OCI-LY7 (cell line): ENCODE measurements at regions not wholly inside any gene's neighbourhood (a gene's known extent, or its start where the extent isn't known, plus 50 kb on each side); places are given as distances from the start of the nearest gene placed in this dataset.

Experiments used
- BruUV-seq: library from RNA; stranded (reverse); fragments of 400-500 nt; replicated peaks from 2 replicates; lab custom pipeline; 2021; lab: Mats Ljungman, UMichigan
- CTCF ChIA-PET: fragments of 300-600 bp; sonication (Branson Sonifier 250); formaldehyde crosslinking; loops from one replicate; lab custom pipeline; 2022; ENCODE audit warnings: antibody characterized with exemption; ENCODE audit not compliant: unreplicated experiment; lab: Charles Lee
- POLR2A ChIA-PET: fragments of 300-600 bp; sonication (Branson Sonifier 250); formaldehyde crosslinking; loops from one replicate; lab custom pipeline; 2022; ENCODE audit warnings: antibody characterized with exemption; lab: Charles Lee
- DNase-seq: peaks from one replicate; pipeline ENCODE4 v3.0.0-alpha.2; 2015; ENCODE audit warnings: low spot score
- H2AFZ ChIP-seq: fragments of 200-600 bp; sonication (generic), shearing (Covaris generic); 2 replicates; pipeline ENCODE4 v1.6.1; 2014; ENCODE audit warnings: mild to moderate bottlenecking, antibody characterized with exemption, low read length, moderate library complexity
- H3K27ac ChIP-seq: fragments of 200-600 bp; sonication (generic); 2 replicates; pipeline ENCODE4 v1.5.1; 2014; ENCODE audit warnings: mixed run types, low read depth, mild to moderate bottlenecking, moderate library complexity, low read length, inconsistent platforms; ENCODE audit not compliant: poor library complexity, severe bottlenecking
- H3K36me3 ChIP-seq: fragments of 200-600 bp; sonication (generic); 2 replicates; pipeline ENCODE4 v1.6.1; 2014; ENCODE audit warnings: mild to moderate bottlenecking, antibody characterized with exemption, low read length, moderate library complexity, mixed read lengths; ENCODE audit not compliant: insufficient read depth
- H3K4me1 ChIP-seq: fragments of 200-600 bp; sonication (generic); 2 replicates; pipeline ENCODE4 v1.5.1; 2014; ENCODE audit warnings: mild to moderate bottlenecking, low read length; ENCODE audit not compliant: insufficient read depth, poor library complexity, severe bottlenecking
- H3K4me2 ChIP-seq: fragments of 200-600 bp; sonication (generic); 2 replicates; pipeline ENCODE4 v1.6.1; 2014; ENCODE audit warnings: mild to moderate bottlenecking, low read length
- H3K4me3 ChIP-seq: fragments of 200-600 bp; sonication (generic); 2 replicates; pipeline ENCODE4 v1.5.1; 2014; ENCODE audit warnings: mild to moderate bottlenecking, low read depth, low read length; ENCODE audit not compliant: poor library complexity, severe bottlenecking
- H3K79me2 ChIP-seq: fragments of 200-600 bp; sonication (generic); 2 replicates; pipeline ENCODE4 v1.6.1; 2016; ENCODE audit warnings: low read depth, mild to moderate bottlenecking, low read length, moderate library complexity, mixed read lengths; ENCODE audit not compliant: insufficient read depth
- H3K9me2 ChIP-seq: fragments of 200-600 bp; sonication (generic); 2 replicates; pipeline ENCODE4 v1.6.1; 2016; ENCODE audit warnings: mild to moderate bottlenecking, low read length, mixed read lengths; ENCODE audit not compliant: insufficient read depth
- H3K9me3 ChIP-seq: fragments of 200-600 bp; sonication (generic); 2 replicates; pipeline ENCODE4 v1.6.1; 2014; ENCODE audit warnings: mild to moderate bottlenecking, mixed run types, low read length, mixed read lengths
- H4K20me1 ChIP-seq: fragments of 200-600 bp; sonication (generic); 2 replicates; pipeline ENCODE4 v1.6.1; 2014; ENCODE audit warnings: mild to moderate bottlenecking, antibody characterized with exemption, low read length, moderate library complexity, mixed read lengths; ENCODE audit not compliant: insufficient read depth
- CTCF ChIP-seq: fragments of 200-600 bp; sonication (generic); conservative IDR thresholded peaks from 2 replicates; pipeline ENCODE4 v1.5.1; 2014; ENCODE audit warnings: mild to moderate bottlenecking, antibody characterized with exemption, low read length, moderate library complexity, mixed read lengths
- EZH2phosphoT487 ChIP-seq: fragments of 200-600 bp; sonication (generic); IDR thresholded peaks from 2 replicates; pipeline ENCODE4 v1.6.1; 2018; ENCODE audit warnings: low read depth, borderline replicate concordance, mild to moderate bottlenecking, mixed run types, antibody characterized with exemption, low read length, moderate library complexity, mixed read lengths
- intact Hi-C: fragments of 100-400 bp; cut with micrococcal nuclease; formaldehyde crosslinking; loops from one replicate; pipeline ENCODE4 v1.10.0; 2022; ENCODE audit not compliant: unreplicated experiment

- BruUV-seq: no TSS peak
- Histone ChIP-seq H3K4me3 (no peak overlapping the region), H3K4me2 (no peak overlapping the region), H3K79me2 (no peaks in the 10 kb centered on the region), H4K20me1 (no peaks in the 10 kb centered on the region), H3K27ac (no peak overlapping the region), H3K36me3 (no peaks in the 10 kb centered on the region), H3K4me1 (no peaks in the 10 kb centered on the region), H2AFZ (no peak overlapping the region), H3K9me3 (no peaks in the 10 kb centered on the region), H3K9me2 (no peaks in the 10 kb centered on the region)
- intact Hi-C loops: no loop called here
- TF ChIP-seq CTCF: no peak
- TF ChIP-seq EZH2phosphoT487: no peak
- DNase-seq: no peak
- ChIA-PET POLR2A (no interaction called here), CTCF (no interaction called here)
Observed at GRCh38 chr7:85457911-85458310, 271.1 kb upstream of the SEMA3D start.

GRCh38 chr7:85456254-85456653 is 269.4 kb upstream of the SEMA3D start:
- POLR2A ChIA-PET: interaction anchor here (0.9 kb wide), 1 partner anchor 9 kb away, joined by 7 read pairs; no protein-coding TSS in a partner anchor

More at GRCh38 chr7:85456254-85456653, 269.4 kb upstream of the SEMA3D start:
- intact Hi-C loops: no loop called here
- no peak overlapping the region for H3K4me3 ChIP-seq
- H3K9me3 ChIP-seq: no peaks in the 10 kb centered on the region
- no peaks in the 10 kb centered on the region for H3K36me3 ChIP-seq
- H3K4me2 ChIP-seq: no peak overlapping the region
- H3K27ac ChIP-seq: no peak overlapping the region
- DNase-seq: no peak
- H3K9me2 ChIP-seq: no peaks in the 10 kb centered on the region
- TF ChIP-seq EZH2phosphoT487: no peak
- no peak for TF ChIP-seq CTCF
- H4K20me1 ChIP-seq: no peaks in the 10 kb centered on the region
- H2AFZ ChIP-seq: no peak overlapping the region
- H3K79me2 ChIP-seq: no peaks in the 10 kb centered on the region
- H3K4me1 ChIP-seq: no peaks in the 10 kb centered on the region
- no TSS peak for BruUV-seq
- CTCF ChIA-PET: no interaction called here
